ENCODE measurements at regions not wholly inside any gene's neighbourhood (a gene's known extent, or its start where the extent isn't known, plus 50 kb on each side); places are given as distances from the start of the nearest gene placed in this dataset.
"Not testable (repeated sequence)": the region's sequence is repeated elsewhere in the genome, so short reads cannot be mapped to it uniquely, and the experiment has no call there.

GRCh38 chr12:30178916-30179315, 395.2 kb upstream of the TMTC1 start:
- Histone ChIP-seq H3K27me3 (ENCODE audit: control insufficient read depth in 3 of 3, insufficient read depth in 3 of 3, low read length in 3 of 3) (no peaks in the 10 kb centered on the region), H3K27ac (ENCODE audit: low read depth, low read length) (no peak overlapping the region), H3K9me3 (ENCODE audit: control insufficient read depth in 3 of 3, low read length in 3 of 3) (no peaks in the 10 kb centered on the region), H3K4me3 (ENCODE audit: low read length in 3 of 3) (no peak overlapping the region), H3K9ac (ENCODE audit: low read depth in 1 of 3, low read length in 3 of 3) (no peak overlapping the region), H3K4me1 (ENCODE audit: control insufficient read depth in 3 of 3, insufficient read depth in 3 of 3, low read length in 3 of 3) (no peaks in the 10 kb centered on the region), H3K36me3 (ENCODE audit: control insufficient read depth in 3 of 3, insufficient read depth in 3 of 3, low read length in 3 of 3) (no peaks in the 10 kb centered on the region)

GRCh38 chr12:30169839-30170591, 386.3 kb upstream of the TMTC1 start:
- Histone ChIP-seq H3K27me3 (ENCODE audit: control insufficient read depth in 3 of 3, insufficient read depth in 3 of 3, low read length in 3 of 3) (peaks cover 9 to 16% (median 12%) of the 10 kb centered on the region in 3 donors), H3K9ac (ENCODE audit: low read depth in 1 of 3, low read length in 3 of 3) (no peak overlapping the region), H3K27ac (ENCODE audit: low read depth, low read length) (no peak overlapping the region), H3K36me3 (ENCODE audit: control insufficient read depth in 3 of 3, insufficient read depth in 3 of 3, low read length in 3 of 3) (no peaks in the 10 kb centered on the region), H3K4me3 (ENCODE audit: low read length in 3 of 3) (no peak overlapping the region), H3K9me3 (ENCODE audit: control insufficient read depth in 3 of 3, low read length in 3 of 3) (no peaks in the 10 kb centered on the region), H3K4me1 (ENCODE audit: control insufficient read depth in 3 of 3, insufficient read depth in 3 of 3, low read length in 3 of 3) (no peaks in the 10 kb centered on the region)

- Histone ChIP-seq H3K27ac (ENCODE audit: low read depth, low read length) (no peak overlapping the region), H3K9me3 (ENCODE audit: control insufficient read depth in 3 of 3, low read length in 3 of 3) (no peaks in the 10 kb centered on the region), H3K27me3 (ENCODE audit: control insufficient read depth in 3 of 3, insufficient read depth in 3 of 3, low read length in 3 of 3) (peaks cover 9 to 14% (median 12%) of the 10 kb centered on the region in 3 donors), H3K4me3 (ENCODE audit: low read length in 3 of 3) (no peak overlapping the region), H3K4me1 (ENCODE audit: control insufficient read depth in 3 of 3, insufficient read depth in 3 of 3, low read length in 3 of 3) (no peaks in the 10 kb centered on the region), H3K36me3 (ENCODE audit: control insufficient read depth in 3 of 3, insufficient read depth in 3 of 3, low read length in 3 of 3) (no peaks in the 10 kb centered on the region), H3K9ac (ENCODE audit: low read depth in 1 of 3, low read length in 3 of 3) (no peak overlapping the region)
Observed at GRCh38 chr12:30166006-30166795, 382.5 kb upstream of the TMTC1 start.

- H3K9ac ChIP-seq (ENCODE audit: low read depth in 1 of 3, low read length in 3 of 3), result no peak overlapping the region
- peaks cover 0 to 3% (median 0%) of the 10 kb centered on the region in 3 donors for H3K9me3 ChIP-seq (ENCODE audit: control insufficient read depth in 3 of 3, low read length in 3 of 3)
- H3K4me1 ChIP-seq (ENCODE audit: control insufficient read depth in 3 of 3, insufficient read depth in 3 of 3, low read length in 3 of 3), result no peaks in the 10 kb centered on the region
- H3K27ac ChIP-seq (ENCODE audit: low read depth, low read length), result no peak overlapping the region
- peaks cover 5 to 8% (median 7%) of the 10 kb centered on the region in 3 donors for H3K27me3 ChIP-seq (ENCODE audit: control insufficient read depth in 3 of 3, insufficient read depth in 3 of 3, low read length in 3 of 3)
- H3K36me3 ChIP-seq (ENCODE audit: control insufficient read depth in 3 of 3, insufficient read depth in 3 of 3, low read length in 3 of 3), result no peaks in the 10 kb centered on the region
- no peak overlapping the region for H3K4me3 ChIP-seq (ENCODE audit: low read length in 3 of 3)
Observed at GRCh38 chr12:30164382-30165318, 380.9 kb upstream of the TMTC1 start.

- not testable (repeated sequence) for H3K27ac ChIP-seq (ENCODE audit: low read depth, low read length); H3K4me1 ChIP-seq (ENCODE audit: control insufficient read depth in 3 of 3, insufficient read depth in 3 of 3, low read length in 3 of 3); H3K36me3 ChIP-seq (ENCODE audit: control insufficient read depth in 3 of 3, insufficient read depth in 3 of 3, low read length in 3 of 3); H3K9me3 ChIP-seq (ENCODE audit: control insufficient read depth in 3 of 3, low read length in 3 of 3); H3K27me3 ChIP-seq (ENCODE audit: control insufficient read depth in 3 of 3, insufficient read depth in 3 of 3, low read length in 3 of 3); H3K9ac ChIP-seq (ENCODE audit: low read depth in 1 of 3, low read length in 3 of 3); H3K4me3 ChIP-seq (ENCODE audit: low read length in 3 of 3)
Observed at GRCh38 chr12:30156833-30157232, 373.1 kb upstream of the TMTC1 start.

- Histone ChIP-seq H3K36me3 (ENCODE audit: control insufficient read depth in 3 of 3, insufficient read depth in 3 of 3, low read length in 3 of 3) (no peaks in the 10 kb centered on the region), H3K27ac (ENCODE audit: low read depth, low read length) (no peak overlapping the region), H3K27me3 (ENCODE audit: control insufficient read depth in 3 of 3, insufficient read depth in 3 of 3, low read length in 3 of 3) (peaks cover 0 to 3% (median 0%) of the 10 kb centered on the region in 3 donors), H3K4me3 (ENCODE audit: low read length in 3 of 3) (no peak overlapping the region), H3K9ac (ENCODE audit: low read depth in 1 of 3, low read length in 3 of 3) (no peak overlapping the region), H3K9me3 (ENCODE audit: control insufficient read depth in 3 of 3, low read length in 3 of 3) (peaks cover 0 to 2% (median 0%) of the 10 kb centered on the region in 3 donors), H3K4me1 (ENCODE audit: control insufficient read depth in 3 of 3, insufficient read depth in 3 of 3, low read length in 3 of 3) (no peaks in the 10 kb centered on the region)
Observed at GRCh38 chr12:30155001-30155730, 371.4 kb upstream of the TMTC1 start.

GRCh38 chr12:30153981-30154380, 370.2 kb upstream of the TMTC1 start:
- H3K27me3 ChIP-seq (ENCODE audit: control insufficient read depth in 3 of 3, insufficient read depth in 3 of 3, low read length in 3 of 3), result peaks cover 0 to 3% (median 0%) of the 10 kb centered on the region in 3 donors
- no peaks in the 10 kb centered on the region for H3K36me3 ChIP-seq (ENCODE audit: control insufficient read depth in 3 of 3, insufficient read depth in 3 of 3, low read length in 3 of 3)
- no peak overlapping the region for H3K27ac ChIP-seq (ENCODE audit: low read depth, low read length)
- H3K9me3 ChIP-seq (ENCODE audit: control insufficient read depth in 3 of 3, low read length in 3 of 3), result peaks cover 0 to 2% (median 0%) of the 10 kb centered on the region in 3 donors
- H3K4me1 ChIP-seq (ENCODE audit: control insufficient read depth in 3 of 3, insufficient read depth in 3 of 3, low read length in 3 of 3), result no peaks in the 10 kb centered on the region
- H3K4me3 ChIP-seq (ENCODE audit: low read length in 3 of 3), result no peak overlapping the region
- H3K9ac ChIP-seq (ENCODE audit: low read depth in 1 of 3, low read length in 3 of 3), result no peak overlapping the region

GRCh38 chr12:30152705-30153104, 369.0 kb upstream of the TMTC1 start:
- Histone ChIP-seq H3K27me3 (ENCODE audit: control insufficient read depth in 3 of 3, insufficient read depth in 3 of 3, low read length in 3 of 3) (no peaks in the 10 kb centered on the region), H3K9me3 (ENCODE audit: control insufficient read depth in 3 of 3, low read length in 3 of 3) (peaks cover 0 to 2% (median 0%) of the 10 kb centered on the region in 3 donors), H3K36me3 (ENCODE audit: control insufficient read depth in 3 of 3, insufficient read depth in 3 of 3, low read length in 3 of 3) (no peaks in the 10 kb centered on the region), H3K27ac (ENCODE audit: low read depth, low read length) (no peak overlapping the region), H3K9ac (ENCODE audit: low read depth in 1 of 3, low read length in 3 of 3) (no peak overlapping the region), H3K4me1 (ENCODE audit: control insufficient read depth in 3 of 3, insufficient read depth in 3 of 3, low read length in 3 of 3) (no peaks in the 10 kb centered on the region), H3K4me3 (ENCODE audit: low read length in 3 of 3) (no peak overlapping the region)

- Histone ChIP-seq H3K36me3 (ENCODE audit: control insufficient read depth in 3 of 3, insufficient read depth in 3 of 3, low read length in 3 of 3) (no peaks in the 10 kb centered on the region), H3K4me3 (ENCODE audit: low read length in 3 of 3) (no peak overlapping the region), H3K9ac (ENCODE audit: low read depth in 1 of 3, low read length in 3 of 3) (no peak overlapping the region), H3K9me3 (ENCODE audit: control insufficient read depth in 3 of 3, low read length in 3 of 3) (peaks cover 0 to 2% (median 0%) of the 10 kb centered on the region in 3 donors), H3K4me1 (ENCODE audit: control insufficient read depth in 3 of 3, insufficient read depth in 3 of 3, low read length in 3 of 3) (no peaks in the 10 kb centered on the region), H3K27ac (ENCODE audit: low read depth, low read length) (no peak overlapping the region), H3K27me3 (ENCODE audit: control insufficient read depth in 3 of 3, insufficient read depth in 3 of 3, low read length in 3 of 3) (no peaks in the 10 kb centered on the region)
Observed at GRCh38 chr12:30151831-30152230, 368.1 kb upstream of the TMTC1 start.

All from skeletal muscle tissue (tissue), 3 donors.